ENCODE measurements at regions not wholly inside any gene's neighbourhood (a gene's known extent, or its start where the extent isn't known, plus 50 kb on each side); places are given as distances from the start of the nearest gene placed in this dataset.
"Not testable (repeated sequence)": the region's sequence is repeated elsewhere in the genome, so short reads cannot be mapped to it uniquely, and the experiment has no call there.

- no peak for DNase-seq
Observed at GRCh38 chr3:8020047-8020841, 481.4 kb upstream of the LMCD1 start.

GRCh38 chr3:8027954-8028353 is 473.7 kb upstream of the LMCD1 start:
- no peak for DNase-seq

DNA sequence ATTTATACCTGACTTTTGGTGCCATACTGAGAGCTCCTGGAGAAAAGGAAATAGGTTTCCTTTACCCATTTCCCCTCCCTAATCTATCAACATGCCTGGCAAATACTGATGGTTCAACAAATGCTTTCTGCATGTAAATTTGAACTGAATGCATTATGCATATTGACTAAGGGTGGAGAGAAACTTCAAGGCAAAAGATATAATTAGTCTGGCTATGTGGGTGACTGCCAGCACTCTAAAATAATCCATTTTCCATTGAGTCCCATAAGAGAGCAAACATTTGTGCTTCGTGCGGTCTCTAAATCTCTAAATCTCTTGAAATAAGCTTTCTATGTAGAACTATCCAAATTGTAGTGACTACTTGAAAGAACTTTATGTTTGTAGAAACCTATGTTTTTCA is 451.3 kb upstream of the LMCD1 start:
- DNase-seq, result no peak

GRCh38 chr3:8052659-8053058 is 449.0 kb upstream of the LMCD1 start:
- DNase-seq, result no peak

DNA sequence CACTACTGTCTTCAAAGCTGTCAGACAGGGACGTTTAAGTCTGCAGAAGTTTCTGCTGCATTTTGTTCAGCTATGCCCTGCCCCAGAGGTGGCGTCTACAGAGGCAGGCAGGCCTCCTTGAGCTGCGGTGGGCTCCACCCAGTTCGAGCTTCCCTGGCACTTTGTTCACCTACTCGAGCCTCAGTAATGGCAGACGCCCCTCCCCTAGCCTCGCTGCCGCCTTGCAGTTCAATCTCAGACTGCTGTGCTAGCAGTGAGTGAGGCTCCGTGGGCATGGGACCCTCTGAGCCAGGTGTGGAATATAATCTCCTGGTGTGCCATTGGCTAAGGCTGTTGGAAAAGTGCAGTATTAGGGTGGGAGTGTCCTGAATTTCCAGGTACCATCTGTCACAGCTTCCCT is 433.5 kb upstream of the LMCD1 start:
- DNase-seq, result not testable (repeated sequence)

DNA sequence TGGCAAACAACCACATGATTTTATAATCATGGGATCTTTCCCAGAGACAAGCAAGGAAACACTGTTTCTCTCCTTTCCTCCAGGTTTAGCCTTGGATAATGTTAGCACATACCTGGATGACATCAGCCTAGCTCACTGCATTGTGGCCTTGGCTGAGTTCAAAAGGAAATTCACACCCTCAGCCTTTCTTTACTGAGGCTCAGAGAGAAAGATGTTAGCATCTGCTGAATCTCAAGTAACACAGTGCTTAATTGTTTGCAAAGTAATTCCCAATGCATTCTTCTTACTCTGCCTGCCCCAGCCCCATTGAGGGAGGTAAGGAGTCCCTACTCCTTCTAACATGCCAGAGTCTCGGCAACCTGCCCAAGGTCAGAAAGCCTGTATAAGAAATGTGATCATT is 432.2 kb upstream of the LMCD1 start:
- no peak for DNase-seq

DNA sequence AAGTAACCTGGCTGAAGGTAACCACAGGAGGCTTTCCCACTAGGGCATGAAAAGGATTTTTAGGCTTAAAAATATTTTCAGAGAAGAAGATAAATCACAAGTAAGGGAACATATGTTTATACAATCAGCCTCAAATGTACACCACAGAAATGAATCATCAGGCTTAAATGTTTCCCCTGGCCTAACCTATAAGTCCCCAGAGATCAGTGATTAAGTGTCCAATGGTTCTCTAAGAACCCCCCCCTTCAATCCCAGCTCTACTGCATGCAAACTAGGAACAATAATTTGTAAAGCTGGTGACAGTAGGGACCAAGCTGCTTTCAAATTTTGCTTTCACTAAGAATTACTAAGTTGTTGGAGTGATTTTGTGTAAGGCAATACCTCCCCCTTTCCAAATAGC is 431.6 kb upstream of the LMCD1 start:
- no peak for DNase-seq

DNA sequence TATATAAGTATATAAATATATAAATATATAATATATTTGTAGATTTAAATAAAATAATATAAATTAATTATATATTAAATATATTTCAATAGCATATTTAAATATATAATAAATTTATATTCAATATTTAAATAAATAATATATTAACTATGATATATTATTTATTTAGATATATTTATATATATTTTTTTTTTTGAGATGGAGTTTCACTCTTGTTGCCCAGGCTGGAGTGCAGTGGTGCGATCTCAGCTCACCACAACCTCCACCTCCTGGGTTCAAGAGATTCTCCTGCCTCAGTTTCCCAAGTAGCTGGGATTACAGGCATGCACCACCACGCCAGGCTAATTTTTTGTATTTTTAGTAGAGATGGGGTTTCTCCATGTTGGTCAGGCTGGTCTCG is 426.9 kb upstream of the LMCD1 start:
- not testable (repeated sequence) for DNase-seq

DNA sequence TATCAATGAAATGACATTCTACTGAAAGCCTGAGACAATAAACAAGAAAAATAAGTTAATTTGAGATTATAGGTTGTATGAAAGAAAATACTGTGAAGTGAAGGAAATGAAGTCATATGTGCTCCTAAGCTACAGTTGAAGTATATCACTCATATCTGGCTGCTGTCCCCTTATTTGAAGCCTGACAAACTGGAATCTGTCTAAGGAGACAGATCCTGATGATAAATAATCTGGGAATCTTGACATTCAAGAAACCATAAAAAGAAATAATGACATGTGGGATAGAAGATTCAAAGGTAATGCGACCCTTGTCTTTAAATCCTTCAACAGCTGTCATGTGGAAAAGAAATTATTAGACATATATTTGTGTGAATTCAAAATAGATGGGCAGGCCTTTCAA is 424.5 kb upstream of the LMCD1 start:
- DNase-seq, result no peak

GRCh38 chr3:8080464-8080863 is 421.2 kb upstream of the LMCD1 start:
- DNase-seq, result no peak

GRCh38 chr3:8085498-8085897 is 416.1 kb upstream of the LMCD1 start:
- DNase-seq, result no peak

GRCh38 chr3:8087951-8088350 is 413.7 kb upstream of the LMCD1 start:
- DNase-seq, result no peak

DNA sequence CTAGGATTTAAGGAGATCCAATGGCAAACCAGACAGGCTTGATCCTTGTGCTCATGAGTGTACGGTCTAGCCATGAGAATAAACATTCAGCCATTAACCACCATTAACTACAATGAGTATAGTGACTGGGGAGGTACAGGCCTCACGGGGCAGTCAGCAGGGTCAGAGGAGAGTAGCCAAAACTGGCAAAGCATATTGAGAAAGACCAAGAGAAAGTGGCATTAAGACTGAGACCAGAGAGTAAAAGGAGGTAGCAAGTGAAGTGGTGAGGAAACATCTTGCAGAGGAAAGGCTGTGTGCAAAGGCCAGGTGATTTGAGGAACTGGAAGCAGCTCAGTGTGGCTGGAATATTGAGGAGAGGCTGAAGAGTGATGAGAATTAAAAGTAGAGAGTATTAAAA is 407.2 kb upstream of the LMCD1 start:
- no peak for DNase-seq

DNA sequence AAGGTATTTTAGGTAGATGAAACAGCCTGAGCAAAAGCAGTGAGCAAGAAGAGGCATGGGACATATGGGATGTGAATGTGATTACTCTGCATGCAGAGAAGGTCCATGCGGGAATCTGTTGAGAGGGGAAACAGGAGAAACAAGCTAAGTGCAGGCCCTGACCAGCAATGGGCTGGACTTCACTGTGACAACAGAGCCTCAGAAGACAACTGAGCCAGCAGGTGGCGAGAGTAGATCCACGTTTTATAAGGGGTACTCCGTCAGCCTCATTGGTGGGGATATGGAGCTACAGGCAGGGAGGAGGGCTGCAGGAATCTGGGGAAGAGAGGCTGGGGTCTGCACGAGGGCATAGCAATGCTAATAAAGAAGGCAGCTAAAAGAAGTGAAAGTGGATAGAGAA is 405.9 kb upstream of the LMCD1 start:
- no peak for DNase-seq

DNA sequence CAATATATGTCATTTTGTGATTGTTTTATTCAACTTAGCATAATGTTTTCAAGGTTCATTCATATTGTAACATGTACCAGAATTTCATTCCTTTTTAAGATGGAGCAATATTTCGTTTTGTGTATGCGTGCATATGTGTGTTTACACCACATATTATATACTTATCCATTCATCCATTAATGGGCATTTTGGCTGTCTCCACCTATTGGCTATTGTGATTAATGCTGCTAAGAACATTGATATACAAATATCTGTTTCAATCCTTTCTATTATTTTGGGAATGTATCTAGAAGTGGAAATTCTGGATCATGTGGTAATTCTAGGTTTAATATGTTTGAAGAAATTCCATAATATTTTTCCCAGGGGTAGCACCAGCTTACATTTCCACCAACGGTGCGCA is 403.9 kb upstream of the LMCD1 start:
- DNase-seq, result no peak

DNA sequence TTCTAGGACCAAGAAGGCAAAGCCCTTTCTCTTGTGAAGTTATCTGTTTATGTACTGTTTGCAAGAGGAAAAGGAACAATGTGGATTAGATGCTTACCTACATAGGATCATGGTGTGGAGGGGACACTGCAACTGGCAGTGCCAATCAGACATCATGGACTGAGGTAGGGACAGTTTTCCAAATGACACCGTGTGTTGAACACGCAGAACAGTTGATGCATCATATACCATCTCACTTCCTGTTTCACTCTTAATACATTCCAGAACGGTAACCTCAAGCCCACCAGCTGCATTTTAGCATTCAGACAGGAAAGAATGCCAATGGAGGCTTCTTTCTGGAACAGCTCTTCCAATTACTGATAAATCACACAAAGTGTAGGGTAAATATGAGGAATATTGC is 397.7 kb upstream of the LMCD1 start:
- no peak for DNase-seq

DNA sequence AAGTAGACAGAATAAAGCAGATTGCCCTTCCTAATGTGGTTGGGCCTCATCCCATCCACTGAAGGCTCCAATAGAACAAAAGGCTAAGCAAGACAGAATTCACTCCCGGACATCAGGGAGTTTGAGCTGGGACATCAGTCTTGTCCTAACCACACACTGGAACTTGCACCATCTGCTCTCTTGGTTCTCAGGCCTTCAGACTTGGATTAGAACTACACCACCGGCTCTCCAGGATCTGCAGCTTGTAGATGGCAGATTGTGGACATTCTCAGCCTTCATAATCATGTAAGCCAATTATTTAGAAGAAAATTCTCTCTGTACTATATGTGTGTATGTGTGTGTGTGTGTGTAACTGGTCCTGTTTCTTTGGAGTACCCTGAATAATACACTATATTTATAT is 394.7 kb upstream of the LMCD1 start:
- DNase-seq, result no peak

GRCh38 chr3:8110966-8111798 is 390.4 kb upstream of the LMCD1 start:
- DNase-seq, result peak; percentile 74

GRCh38 chr3:8112587-8112986 is 389.0 kb upstream of the LMCD1 start:
- DNase-seq, result no peak

DNA sequence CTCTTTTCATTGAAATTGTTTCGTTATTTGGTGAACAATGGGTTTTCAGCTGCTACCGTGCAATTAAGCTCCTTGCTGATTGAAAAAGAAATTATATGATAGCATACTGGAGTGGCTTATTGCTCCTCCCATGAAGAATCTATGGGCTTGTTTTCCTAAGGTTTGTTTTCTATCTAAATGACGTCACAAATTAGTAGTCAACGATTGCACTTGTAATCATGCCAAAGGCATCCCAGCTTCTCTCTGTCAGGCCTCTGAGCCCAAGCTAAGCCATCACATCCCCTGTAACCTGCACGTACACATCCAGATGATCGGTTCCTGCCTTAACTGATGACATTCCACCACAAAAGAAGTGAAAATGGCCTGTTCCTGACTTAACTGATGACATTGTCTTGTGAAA is 388.0 kb upstream of the LMCD1 start:
- DNase-seq, result no peak

DNA sequence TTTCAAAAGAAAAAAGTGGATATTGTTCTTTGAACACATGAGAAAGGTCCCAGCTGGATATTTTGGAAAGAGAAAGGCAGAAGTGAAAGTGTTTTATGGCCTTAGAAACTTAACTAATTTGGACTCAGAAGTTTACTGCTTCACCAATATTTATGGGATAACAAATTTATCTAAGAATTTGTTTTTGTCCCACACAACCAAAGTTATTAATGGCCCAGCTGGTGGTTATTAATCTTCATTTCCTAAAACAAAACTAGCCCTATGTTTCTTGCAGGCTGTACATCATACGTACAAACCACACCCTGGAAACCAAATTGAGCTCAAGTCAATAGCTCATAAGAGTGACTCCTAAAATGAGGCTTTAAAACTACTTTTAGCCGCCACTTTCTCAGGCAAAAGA is 372.9 kb upstream of the LMCD1 start:
- DNase-seq, result no peak

DNA sequence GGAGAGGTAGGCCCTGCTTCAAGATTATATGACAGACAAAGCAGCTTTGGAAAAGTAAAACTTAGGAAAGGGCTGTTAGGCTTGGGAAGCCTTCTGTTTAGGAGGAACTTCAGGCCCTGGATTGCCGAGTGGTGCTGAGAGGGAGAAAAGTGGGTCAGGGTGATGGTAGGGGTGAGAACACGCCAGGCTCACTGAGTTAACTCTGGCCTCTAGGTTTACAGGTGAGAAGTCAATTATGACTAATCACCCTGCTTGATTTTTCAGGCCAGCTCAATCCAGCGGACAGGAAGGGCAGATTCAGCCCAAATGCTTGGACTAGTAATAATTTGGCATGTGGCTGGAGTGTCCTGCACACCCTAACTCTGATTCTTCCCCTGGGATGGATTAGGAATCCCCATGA is 365.1 kb upstream of the LMCD1 start:
- no peak for DNase-seq

DNA sequence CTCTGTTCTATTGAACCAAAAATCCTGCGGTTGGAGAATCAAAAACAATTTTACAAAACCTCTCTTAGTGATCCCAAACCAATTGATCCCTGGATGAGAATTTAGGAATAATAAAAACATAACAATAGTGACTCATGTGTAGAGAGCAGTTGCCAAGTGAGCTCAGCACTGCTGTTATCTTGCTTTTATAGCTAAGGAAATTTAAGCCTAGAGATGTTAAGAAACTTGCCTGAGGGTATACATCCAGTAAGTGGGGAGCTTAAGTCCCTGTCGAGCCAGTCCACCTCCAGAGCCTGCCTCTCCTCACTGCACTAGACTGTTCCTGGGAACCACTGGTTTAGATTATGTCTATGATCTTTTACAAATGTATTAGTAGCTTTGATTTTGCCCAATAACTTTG is 358.4 kb upstream of the LMCD1 start:
- no peak for DNase-seq

DNA sequence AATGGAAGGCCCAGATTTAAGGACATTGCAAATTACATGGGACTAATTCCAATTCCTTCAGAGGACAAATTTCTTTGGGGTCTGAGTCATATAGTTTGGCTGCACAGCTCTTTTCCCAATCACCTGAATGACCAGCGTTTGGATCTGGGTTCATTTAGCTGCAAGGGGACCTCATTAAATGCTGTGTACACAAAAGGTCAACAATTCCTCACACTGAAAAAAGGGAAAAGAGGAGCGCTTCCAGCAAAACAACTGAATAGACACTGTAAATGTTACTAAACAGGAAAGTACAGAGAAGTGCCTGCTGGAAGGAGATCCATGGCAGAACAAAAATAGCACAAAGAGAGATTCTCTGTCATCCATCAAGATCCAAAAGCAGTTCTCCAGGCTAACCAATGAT is 356.0 kb upstream of the LMCD1 start:
- no peak for DNase-seq

DNA sequence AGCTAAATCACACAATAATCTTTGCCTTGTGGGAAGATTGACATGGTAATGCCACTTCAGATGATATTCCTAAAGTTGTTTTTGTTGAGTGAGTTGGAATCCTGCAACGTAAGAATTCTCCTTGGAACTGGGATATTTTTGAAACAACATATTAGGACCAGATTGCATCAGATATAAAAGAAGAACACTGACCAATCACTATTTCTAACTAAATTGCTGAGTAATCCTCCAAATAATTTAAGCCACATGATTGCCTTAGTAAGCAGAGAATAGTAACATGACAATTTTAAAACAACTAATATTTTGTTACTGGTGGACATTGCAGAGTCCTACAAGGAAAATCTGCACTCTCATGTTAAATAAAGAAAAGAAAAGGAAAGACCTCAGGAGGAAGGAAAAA is 353.9 kb upstream of the LMCD1 start:
- DNase-seq, result no peak
